ENCODE measurements at regions not wholly inside any gene's neighbourhood (a gene's known extent, or its start where the extent isn't known, plus 50 kb on each side); places are given as distances from the start of the nearest gene placed in this dataset.

DNA sequence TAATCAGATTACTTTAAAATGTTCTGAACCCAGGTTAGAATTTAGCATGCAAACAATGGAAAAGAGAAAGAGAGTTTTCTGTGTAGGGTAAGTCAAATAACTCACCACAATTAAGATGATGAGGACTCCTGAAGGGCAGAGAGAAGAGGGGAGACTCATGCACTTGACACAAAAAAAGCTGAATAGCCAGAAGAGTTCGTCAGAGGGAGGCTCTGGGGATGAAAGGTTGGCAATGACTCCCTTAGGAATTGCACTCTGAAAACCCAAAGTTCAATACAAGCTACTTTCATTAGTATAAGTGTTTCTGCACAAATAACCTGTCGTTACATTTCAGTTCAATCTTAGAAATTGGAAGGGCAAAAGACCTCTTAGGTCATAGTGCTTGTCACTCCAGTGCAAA, 434.4 kb upstream of the PCDH9 start:
- TF ChIP-seq, protein P1, sequence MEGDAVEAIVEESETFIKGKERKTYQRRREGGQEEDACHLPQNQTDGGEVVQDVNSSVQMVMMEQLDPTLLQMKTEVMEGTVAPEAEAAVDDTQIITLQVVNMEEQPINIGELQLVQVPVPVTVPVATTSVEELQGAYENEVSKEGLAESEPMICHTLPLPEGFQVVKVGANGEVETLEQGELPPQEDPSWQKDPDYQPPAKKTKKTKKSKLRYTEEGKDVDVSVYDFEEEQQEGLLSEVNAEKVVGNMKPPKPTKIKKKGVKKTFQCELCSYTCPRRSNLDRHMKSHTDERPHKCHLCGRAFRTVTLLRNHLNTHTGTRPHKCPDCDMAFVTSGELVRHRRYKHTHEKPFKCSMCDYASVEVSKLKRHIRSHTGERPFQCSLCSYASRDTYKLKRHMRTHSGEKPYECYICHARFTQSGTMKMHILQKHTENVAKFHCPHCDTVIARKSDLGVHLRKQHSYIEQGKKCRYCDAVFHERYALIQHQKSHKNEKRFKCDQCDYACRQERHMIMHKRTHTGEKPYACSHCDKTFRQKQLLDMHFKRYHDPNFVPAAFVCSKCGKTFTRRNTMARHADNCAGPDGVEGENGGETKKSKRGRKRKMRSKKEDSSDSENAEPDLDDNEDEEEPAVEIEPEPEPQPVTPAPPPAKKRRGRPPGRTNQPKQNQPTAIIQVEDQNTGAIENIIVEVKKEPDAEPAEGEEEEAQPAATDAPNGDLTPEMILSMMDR (IDR thresholded peaks at IDR 0.05; ENCODE audit: low read depth, low read length, poor library complexity, severe bottlenecking) = no peak
- TF ChIP-seq EZH2phosphoT487 (IDR thresholded peaks at IDR 0.05; ENCODE audit: borderline replicate concordance, low read length) = no peak

All from DOHH2 (cell line).